Ishikawa (cell line): ENCODE measurements at regions not wholly inside any gene's neighbourhood (a gene's known extent, or its start where the extent isn't known, plus 50 kb on each side); places are given as distances from the start of the nearest gene placed in this dataset.

ENCODE experiments used
- CEBPB ChIP-seq: IDR thresholded peaks from 2 replicates; pipeline ENCODE4 v1.6.1; 2012
- CREB1 ChIP-seq: IDR thresholded peaks from 2 replicates; pipeline ENCODE4 v1.6.1; 2012; ENCODE audit warnings: low read depth
- EGR1 ChIP-seq: IDR thresholded peaks from 2 replicates; pipeline ENCODE4 v1.6.1; 2012
- EP300 ChIP-seq: IDR thresholded peaks from 2 replicates; pipeline ENCODE4 v1.6.1; 2012; ENCODE audit warnings: borderline replicate concordance
- FOXM1 ChIP-seq: IDR thresholded peaks from 2 replicates; pipeline ENCODE4 v1.6.1; 2012; ENCODE audit warnings: low read depth, borderline replicate concordance
- MAX ChIP-seq: IDR thresholded peaks from 2 replicates; pipeline ENCODE4 v1.6.1; 2012
- NFIC ChIP-seq: IDR thresholded peaks from 2 replicates; pipeline ENCODE4 v1.6.1; 2012
- RAD21 ChIP-seq: IDR thresholded peaks from 2 replicates; pipeline ENCODE4 v1.6.1; 2012; ENCODE audit warnings: low read depth
- TAF1 ChIP-seq: IDR thresholded peaks from 2 replicates; pipeline ENCODE4 v1.6.1; 2012; ENCODE audit warnings: low read depth, mild to moderate bottlenecking
- TCF12 ChIP-seq: IDR thresholded peaks from 2 replicates; pipeline ENCODE4 v1.6.1; 2012; ENCODE audit warnings: low read depth
- TEAD4 ChIP-seq: IDR thresholded peaks from 2 replicates; pipeline ENCODE4 v1.6.1; 2012
- USF1 ChIP-seq: IDR thresholded peaks from 2 replicates; pipeline ENCODE4 v1.6.1; 2012
- YY1 ChIP-seq: IDR thresholded peaks from 2 replicates; pipeline ENCODE4 v1.6.1; 2012; ENCODE audit warnings: low read depth
- ZBTB7A ChIP-seq: IDR thresholded peaks from 2 replicates; pipeline ENCODE4 v1.6.1; 2012; ENCODE audit warnings: low read depth
- TF ChIP-seq, protein P1 (sequence below): IDR thresholded peaks from 2 replicates; pipeline ENCODE4 v1.6.1; 2012; ENCODE audit warnings: low read depth, mild to moderate bottlenecking

GRCh38 chr7:119838444-119838843, 434.5 kb upstream of the KCND2 start:
- no peak for TF ChIP-seq FOXM1
- TF ChIP-seq TCF12 = no peak
- no peak for TF ChIP-seq MAX
- no peak for TF ChIP-seq TEAD4
- TF ChIP-seq USF1 = no peak
- TF ChIP-seq NFIC = no peak
- TF ChIP-seq EP300 = no peak
- no peak for TF ChIP-seq TAF1
- TF ChIP-seq YY1 = no peak
- no peak for TF ChIP-seq EGR1
- no peak for TF ChIP-seq CREB1
- TF ChIP-seq CEBPB = no peak
- TF ChIP-seq, protein P1, sequence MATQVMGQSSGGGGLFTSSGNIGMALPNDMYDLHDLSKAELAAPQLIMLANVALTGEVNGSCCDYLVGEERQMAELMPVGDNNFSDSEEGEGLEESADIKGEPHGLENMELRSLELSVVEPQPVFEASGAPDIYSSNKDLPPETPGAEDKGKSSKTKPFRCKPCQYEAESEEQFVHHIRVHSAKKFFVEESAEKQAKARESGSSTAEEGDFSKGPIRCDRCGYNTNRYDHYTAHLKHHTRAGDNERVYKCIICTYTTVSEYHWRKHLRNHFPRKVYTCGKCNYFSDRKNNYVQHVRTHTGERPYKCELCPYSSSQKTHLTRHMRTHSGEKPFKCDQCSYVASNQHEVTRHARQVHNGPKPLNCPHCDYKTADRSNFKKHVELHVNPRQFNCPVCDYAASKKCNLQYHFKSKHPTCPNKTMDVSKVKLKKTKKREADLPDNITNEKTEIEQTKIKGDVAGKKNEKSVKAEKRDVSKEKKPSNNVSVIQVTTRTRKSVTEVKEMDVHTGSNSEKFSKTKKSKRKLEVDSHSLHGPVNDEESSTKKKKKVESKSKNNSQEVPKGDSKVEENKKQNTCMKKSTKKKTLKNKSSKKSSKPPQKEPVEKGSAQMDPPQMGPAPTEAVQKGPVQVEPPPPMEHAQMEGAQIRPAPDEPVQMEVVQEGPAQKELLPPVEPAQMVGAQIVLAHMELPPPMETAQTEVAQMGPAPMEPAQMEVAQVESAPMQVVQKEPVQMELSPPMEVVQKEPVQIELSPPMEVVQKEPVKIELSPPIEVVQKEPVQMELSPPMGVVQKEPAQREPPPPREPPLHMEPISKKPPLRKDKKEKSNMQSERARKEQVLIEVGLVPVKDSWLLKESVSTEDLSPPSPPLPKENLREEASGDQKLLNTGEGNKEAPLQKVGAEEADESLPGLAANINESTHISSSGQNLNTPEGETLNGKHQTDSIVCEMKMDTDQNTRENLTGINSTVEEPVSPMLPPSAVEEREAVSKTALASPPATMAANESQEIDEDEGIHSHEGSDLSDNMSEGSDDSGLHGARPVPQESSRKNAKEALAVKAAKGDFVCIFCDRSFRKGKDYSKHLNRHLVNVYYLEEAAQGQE = no peak
- TF ChIP-seq ZBTB7A = no peak
- no peak for TF ChIP-seq RAD21

DNA sequence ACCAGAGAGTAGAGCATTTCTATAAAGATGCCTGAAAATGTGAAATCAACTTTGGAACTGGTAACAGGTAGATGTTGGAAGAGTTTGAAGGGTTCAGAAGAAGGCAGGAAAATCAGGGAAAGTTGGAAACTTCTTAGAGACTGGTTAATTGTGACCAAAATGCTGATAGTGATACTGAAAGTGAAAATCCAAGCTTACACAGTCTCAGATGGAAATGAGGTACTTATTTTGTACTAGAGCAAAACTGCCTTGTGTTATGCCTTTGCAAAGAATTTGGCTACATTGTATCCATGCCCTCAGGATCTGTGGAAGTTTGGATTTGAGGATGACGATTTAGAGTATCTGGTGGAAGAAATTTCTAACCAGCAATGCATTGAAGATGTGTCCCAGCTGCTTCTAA, 430.6 kb upstream of the KCND2 start:
- TF ChIP-seq, protein P1 = no peak

DNA sequence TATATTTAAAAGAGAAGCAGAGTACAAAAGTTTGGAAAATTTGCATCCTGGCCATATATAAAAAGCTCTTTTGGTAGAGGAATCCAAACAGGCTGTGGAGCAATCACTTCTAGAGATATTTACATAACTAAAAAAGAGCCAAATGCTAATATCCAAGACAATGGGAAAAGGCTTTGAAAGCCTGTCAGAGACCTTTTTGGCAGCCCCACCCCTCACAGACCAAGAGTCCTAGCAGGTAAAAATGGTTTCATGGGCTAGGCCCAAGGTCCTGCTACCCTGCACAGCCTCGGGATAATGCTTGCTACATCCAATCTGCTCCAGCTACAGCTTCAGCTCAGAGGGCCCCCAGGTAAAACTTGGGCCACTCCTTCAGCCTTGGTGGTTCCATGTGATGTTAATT, 430.2 kb upstream of the KCND2 start:
- TF ChIP-seq FOXM1 (no peak), CREB1 (no peak), RAD21 (no peak), EGR1 (no peak), MAX (no peak), CEBPB (no peak), NFIC (no peak), USF1 (no peak), TAF1 (no peak), YY1 (no peak), TCF12 (no peak), EP300 (no peak), TEAD4 (no peak), ZBTB7A (no peak)
- TF ChIP-seq, protein P1 = no peak

GRCh38 chr7:119861385-119861784, 411.6 kb upstream of the KCND2 start:
- TF ChIP-seq EP300 (no peak), CREB1 (no peak), USF1 (no peak), TEAD4 (no peak), NFIC (no peak)

DNA sequence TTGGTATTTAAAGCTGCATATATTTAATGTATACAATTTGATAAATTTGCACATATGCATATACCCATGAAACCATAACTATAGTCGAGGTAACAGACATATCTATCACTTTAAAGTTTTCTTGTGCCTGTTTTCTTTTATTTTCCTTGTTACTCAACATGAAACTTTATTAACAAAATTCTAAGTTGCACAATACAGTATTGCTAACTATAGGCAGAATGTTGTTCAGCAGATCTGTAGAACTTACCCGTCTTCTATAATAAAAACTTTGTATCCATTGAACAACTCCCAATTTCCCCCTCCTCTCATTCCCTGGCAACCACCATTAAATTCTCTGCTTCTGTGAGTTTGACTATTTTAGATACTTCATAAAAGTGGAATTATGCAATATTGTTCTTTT, 404.6 kb upstream of the KCND2 start:
- TF ChIP-seq CEBPB (no peak), ZBTB7A (no peak), USF1 (no peak), NFIC (no peak), TAF1 (no peak), CREB1 (no peak), RAD21 (no peak), EGR1 (no peak)
